Muscle layer of duodenum (tissue), 2 donors: ENCODE measurements at regions not wholly inside any gene's neighbourhood (a gene's known extent, or its start where the extent isn't known, plus 50 kb on each side); places are given as distances from the start of the nearest gene placed in this dataset.

Experiments
- H3K27ac ChIP-seq: one replicate; pipeline ENCODE4 v1.7.0; 2013; ENCODE audit warnings: mild to moderate bottlenecking, low read length
- H3K27me3 ChIP-seq: one replicate; pipeline ENCODE4 v1.7.0; 2013; ENCODE audit warnings: low read depth, mild to moderate bottlenecking, control low read depth, low read length
- H3K36me3 ChIP-seq, 2 donors: one replicate each; pipeline ENCODE4 v1.7.0; 2013; ENCODE audit warnings: low read length in 2 of 2, control low read depth in 1 of 2, mild to moderate bottlenecking in 1 of 2; ENCODE audit not compliant: insufficient read depth in 2 of 2, control insufficient read depth in 1 of 2
- H3K4me1 ChIP-seq, 2 donors: one replicate each; pipeline ENCODE4 v1.7.0; 2013; ENCODE audit warnings: low read length in 2 of 2, mild to moderate bottlenecking in 2 of 2, control low read depth in 1 of 2, moderate library complexity in 1 of 2; ENCODE audit not compliant: insufficient read depth in 2 of 2, control insufficient read depth in 1 of 2
- H3K4me3 ChIP-seq, 2 donors: one replicate each; pipeline ENCODE4 v1.7.0; 2013; ENCODE audit warnings: low read length in 2 of 2, low read depth in 1 of 2, mild to moderate bottlenecking in 1 of 2
- H3K9me3 ChIP-seq, 2 donors: one replicate each; pipeline ENCODE4 v1.7.0; 2013; ENCODE audit warnings: low read length in 2 of 2, control low read depth in 1 of 2, mild to moderate bottlenecking in 1 of 2; ENCODE audit not compliant: control insufficient read depth in 1 of 2
- donor health status: healthy.

DNA sequence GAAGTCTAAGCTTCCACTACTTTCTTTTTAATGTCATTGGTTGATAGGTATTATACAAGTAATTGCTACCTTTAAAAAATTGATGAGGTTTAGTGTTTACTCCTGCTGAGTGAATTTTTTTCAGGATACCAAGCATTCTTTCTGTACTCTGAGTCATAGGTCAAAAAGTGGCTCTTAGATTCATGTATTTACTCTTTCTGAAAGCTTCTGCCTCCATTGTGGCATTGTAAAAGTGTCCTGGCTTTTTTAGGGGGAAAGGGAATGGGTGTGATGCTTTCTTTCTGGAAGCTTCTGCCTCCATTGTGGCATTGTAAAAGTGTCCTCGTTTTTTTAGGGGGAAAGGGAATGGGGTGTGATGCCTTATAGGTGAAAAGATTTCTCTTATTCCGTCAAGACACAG lies 286.5 kb downstream of the LPIN1 start:
- no peak overlapping the region for H3K27ac ChIP-seq
- no peaks in the 10 kb centered on the region for H3K36me3 ChIP-seq
- H3K4me1 ChIP-seq: peaks cover 0 to 3% of the 10 kb centered on the region in 2 donors
- H3K4me3 ChIP-seq: no peak overlapping the region
- H3K9me3 ChIP-seq: no peaks in the 10 kb centered on the region
- no peaks in the 10 kb centered on the region for H3K27me3 ChIP-seq

DNA sequence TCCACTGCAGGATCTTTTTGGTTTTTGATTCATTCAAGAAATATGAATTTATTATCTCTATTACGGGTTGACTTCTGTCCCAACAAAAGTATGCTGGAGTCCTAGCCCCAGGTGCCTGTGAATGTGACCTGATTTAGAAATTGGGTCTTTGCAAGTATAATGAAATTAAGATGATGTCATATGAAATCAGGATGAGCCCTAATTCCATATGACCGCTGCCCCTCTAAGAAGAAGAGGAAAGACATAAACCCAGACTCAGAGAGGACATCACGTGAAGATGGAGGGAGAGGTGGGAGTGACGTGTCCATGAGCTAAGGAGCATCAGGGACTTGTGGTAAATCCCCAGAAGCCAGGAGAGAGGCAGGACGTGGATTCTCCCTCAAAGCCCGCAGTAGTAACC lies 287.1 kb downstream of the LPIN1 start:
- Histone ChIP-seq H3K4me1 (peaks cover 0 to 3% of the 10 kb centered on the region in 2 donors), H3K27me3 (no peaks in the 10 kb centered on the region), H3K9me3 (no peaks in the 10 kb centered on the region), H3K4me3 (no peak overlapping the region), H3K27ac (no peak overlapping the region), H3K36me3 (no peaks in the 10 kb centered on the region)

DNA sequence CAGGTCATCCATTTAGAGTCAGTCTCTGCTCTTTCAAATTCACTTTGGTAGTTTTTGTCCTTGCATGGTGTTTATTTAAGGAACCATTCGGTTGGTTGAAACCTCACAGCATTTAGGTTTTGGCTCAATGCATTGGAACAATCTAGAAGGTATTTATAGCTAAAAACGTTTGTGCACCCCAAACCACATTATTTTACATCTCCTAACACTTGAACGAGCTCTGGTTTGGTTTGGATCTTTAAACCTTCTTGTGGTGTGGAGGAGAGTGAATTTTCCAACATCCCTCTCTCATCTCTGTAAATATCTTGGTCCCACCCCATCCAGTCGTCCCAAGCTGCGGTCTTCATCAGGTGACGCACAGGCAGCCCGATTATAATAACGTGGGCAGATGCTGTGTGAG lies 287.9 kb downstream of the LPIN1 start:
- no peaks in the 10 kb centered on the region for H3K36me3 ChIP-seq
- H3K4me3 ChIP-seq: no peak overlapping the region
- H3K4me1 ChIP-seq: no peaks in the 10 kb centered on the region
- H3K27me3 ChIP-seq: no peaks in the 10 kb centered on the region
- H3K9me3 ChIP-seq: no peaks in the 10 kb centered on the region
- no peak overlapping the region for H3K27ac ChIP-seq

DNA sequence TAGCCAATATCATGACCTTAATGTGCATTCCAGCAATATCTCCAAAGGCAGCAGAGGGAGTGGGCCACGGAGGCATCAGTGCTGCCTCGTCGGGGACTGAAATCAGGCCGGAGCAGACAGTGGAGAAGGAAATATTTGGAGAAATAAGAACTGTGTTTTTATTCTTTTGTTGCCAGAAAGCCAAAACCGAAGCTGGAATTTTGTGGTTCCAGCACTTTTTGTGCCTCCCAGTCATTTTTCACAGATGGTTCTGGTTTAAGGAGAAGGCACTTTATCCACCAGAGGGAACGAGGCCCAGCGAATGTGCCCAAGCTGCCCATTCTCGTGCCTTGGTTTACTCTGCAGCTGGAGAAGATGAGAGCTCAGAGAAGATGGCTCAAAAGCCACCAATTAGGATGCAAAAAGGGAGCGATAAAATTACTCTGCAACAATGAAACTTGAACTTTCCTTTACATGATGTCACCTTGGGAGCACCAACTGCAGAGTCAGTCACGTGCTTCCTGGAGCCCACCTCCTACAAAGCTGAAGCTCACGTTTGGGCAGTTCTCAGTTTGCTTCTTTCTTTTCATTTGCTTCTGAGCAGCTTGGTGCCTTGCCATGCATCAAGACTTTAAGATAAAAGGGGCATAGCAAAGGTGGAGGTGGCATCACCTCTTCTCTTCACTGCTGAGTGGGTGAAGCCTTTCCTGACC lies 288.7 kb downstream of the LPIN1 start:
- Histone ChIP-seq H3K4me3 (no peak overlapping the region), H3K27ac (no peak overlapping the region), H3K9me3 (no peaks in the 10 kb centered on the region), H3K27me3 (no peaks in the 10 kb centered on the region), H3K36me3 (no peaks in the 10 kb centered on the region), H3K4me1 (no peaks in the 10 kb centered on the region)

DNA sequence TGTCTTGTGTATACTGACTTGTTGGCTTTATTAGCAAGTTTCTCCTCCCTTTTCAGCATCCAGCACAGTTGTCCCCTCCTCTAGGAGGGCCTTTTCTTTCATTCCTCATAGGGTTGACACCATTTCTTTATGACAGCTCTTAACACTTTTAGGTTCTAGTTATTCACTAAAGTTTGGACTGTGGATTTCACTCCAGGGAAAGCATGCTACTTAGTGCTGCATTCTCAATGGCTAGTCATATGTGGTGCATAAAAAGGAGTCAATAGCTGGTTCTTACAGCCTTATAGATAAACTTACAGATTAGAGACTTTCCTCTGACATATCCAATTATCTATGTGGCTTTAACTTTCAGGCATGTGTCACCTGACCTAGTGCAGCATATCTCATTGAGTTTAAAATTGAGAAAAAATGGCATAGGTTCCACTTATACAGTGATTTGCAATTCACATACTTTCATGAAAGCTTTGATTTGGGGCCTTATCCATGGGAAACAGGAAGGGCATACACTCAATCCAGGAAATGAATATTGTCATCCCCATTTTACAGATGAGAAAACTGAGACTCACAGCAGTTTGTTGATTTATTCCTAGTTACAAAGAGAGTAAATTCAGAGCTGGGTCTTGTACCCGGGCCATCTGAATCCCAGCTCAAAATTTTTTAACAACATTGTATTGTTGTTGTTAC lies 289.7 kb downstream of the LPIN1 start:
- Histone ChIP-seq H3K9me3 (no peaks in the 10 kb centered on the region), H3K4me3 (no peak overlapping the region), H3K27me3 (no peaks in the 10 kb centered on the region), H3K27ac (no peak overlapping the region), H3K36me3 (no peaks in the 10 kb centered on the region), H3K4me1 (no peaks in the 10 kb centered on the region)

DNA sequence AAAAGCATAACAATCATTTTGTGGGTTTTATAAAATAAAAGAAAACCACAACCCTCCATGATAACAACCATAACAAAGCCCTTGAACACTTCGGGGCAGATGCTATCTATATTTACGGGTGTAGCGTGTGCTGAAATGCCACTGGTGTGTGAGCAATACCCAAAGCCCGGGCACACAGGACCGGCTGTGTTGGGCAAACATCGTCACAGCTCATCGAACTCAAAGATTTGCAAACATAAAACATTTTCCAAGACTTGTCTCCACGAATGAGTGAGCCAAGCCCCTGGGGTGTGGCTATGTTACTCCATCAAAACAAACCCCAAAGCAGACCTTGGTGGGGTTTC lies 290.2 kb downstream of the LPIN1 start:
- H3K27ac ChIP-seq: no peak overlapping the region
- H3K4me3 ChIP-seq: no peak overlapping the region
- H3K36me3 ChIP-seq: no peaks in the 10 kb centered on the region
- H3K9me3 ChIP-seq: no peaks in the 10 kb centered on the region
- H3K4me1 ChIP-seq: no peaks in the 10 kb centered on the region
- no peaks in the 10 kb centered on the region for H3K27me3 ChIP-seq

DNA sequence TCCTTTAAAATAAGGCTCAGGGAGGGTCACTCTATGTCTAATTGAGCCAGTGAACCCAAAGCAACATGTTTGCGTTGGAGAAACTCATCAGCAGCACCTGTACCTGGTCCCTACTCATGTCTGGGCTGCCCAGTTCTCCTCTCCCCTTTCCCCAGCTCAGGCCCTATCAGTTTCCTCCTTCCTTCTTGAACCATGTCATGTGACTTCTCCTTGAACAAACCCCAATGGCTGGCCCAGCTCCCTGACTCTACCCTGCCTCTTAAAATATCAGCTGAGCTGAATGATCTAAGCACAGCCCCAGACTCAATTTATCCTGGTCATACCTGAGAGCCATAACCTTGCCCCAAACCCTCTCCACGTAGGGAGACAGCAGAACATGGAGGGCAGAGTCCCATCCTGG lies 290.9 kb downstream of the LPIN1 start:
- no peaks in the 10 kb centered on the region for H3K4me1 ChIP-seq
- H3K27me3 ChIP-seq: no peaks in the 10 kb centered on the region
- H3K4me3 ChIP-seq: no peak overlapping the region
- H3K9me3 ChIP-seq: no peaks in the 10 kb centered on the region
- H3K36me3 ChIP-seq: no peaks in the 10 kb centered on the region
- no peak overlapping the region for H3K27ac ChIP-seq

DNA sequence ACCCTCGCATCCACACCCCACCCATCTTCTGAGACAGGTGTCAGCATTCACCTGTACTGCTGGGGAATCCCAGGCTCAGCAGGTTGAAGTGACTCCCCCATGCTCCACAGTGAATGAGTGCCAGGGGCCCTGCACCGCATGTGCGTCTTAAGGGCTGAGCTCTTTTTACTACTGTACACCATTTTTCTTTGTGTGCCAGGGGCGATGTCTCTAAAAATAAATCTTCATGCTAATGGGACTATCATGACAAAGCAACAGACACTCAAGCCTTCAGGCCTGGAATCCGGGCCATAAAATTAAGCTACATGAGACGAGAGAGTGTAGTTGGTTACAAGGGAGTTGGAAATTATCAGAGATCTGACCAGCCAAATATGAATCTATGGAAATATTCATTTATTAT lies 294.8 kb downstream of the LPIN1 start:
- no peak overlapping the region for H3K4me3 ChIP-seq
- no peaks in the 10 kb centered on the region for H3K9me3 ChIP-seq
- H3K4me1 ChIP-seq: no peaks in the 10 kb centered on the region
- H3K27ac ChIP-seq: no peak overlapping the region
- no peaks in the 10 kb centered on the region for H3K27me3 ChIP-seq
- no peaks in the 10 kb centered on the region for H3K36me3 ChIP-seq

DNA sequence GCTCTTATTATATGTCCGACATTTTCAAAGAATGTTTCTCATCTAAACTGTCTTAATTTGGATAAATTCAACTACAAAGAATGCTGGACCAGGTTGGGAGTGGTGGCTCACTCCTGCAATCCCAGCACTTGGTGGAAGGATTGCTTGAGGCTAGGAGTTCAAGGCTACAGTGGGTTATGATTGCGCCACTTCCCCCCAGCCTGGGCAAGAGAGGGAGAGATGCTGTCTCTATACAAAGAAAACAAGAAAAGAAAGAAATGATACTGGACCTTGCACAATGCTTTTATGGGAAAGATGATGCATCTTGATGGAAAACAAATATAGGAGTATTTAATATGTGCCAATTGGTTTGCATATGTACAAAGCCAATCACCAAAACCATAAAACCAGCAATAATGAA lies 296.7 kb downstream of the LPIN1 start:
- no peaks in the 10 kb centered on the region for H3K36me3 ChIP-seq
- H3K4me1 ChIP-seq: no peaks in the 10 kb centered on the region
- H3K4me3 ChIP-seq: no peak overlapping the region
- H3K27ac ChIP-seq: no peak overlapping the region
- no peaks in the 10 kb centered on the region for H3K9me3 ChIP-seq
- H3K27me3 ChIP-seq: no peaks in the 10 kb centered on the region

DNA sequence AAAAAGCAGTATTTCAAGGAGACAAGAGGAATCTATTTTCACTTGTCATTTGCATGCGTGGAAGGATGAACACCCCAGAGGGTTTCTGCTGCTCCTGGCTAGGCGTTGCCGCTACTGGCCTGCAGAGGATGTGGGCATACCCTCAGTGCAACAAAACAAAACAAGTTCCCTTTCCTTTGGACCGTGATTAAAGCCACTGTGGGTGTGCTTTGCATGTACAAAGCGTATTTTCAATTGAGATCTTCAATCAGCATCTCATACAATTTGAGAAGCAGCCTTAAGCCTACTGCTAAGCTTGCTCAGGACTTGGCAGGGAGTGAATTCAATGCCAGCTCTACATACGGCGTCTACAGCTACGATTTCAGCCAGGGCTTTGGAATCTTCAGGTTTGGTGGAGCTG lies 298.4 kb downstream of the LPIN1 start:
- H3K4me3 ChIP-seq: no peak overlapping the region
- no peaks in the 10 kb centered on the region for H3K9me3 ChIP-seq
- H3K4me1 ChIP-seq: no peaks in the 10 kb centered on the region
- no peak overlapping the region for H3K27ac ChIP-seq
- no peaks in the 10 kb centered on the region for H3K27me3 ChIP-seq
- H3K36me3 ChIP-seq: no peaks in the 10 kb centered on the region

DNA sequence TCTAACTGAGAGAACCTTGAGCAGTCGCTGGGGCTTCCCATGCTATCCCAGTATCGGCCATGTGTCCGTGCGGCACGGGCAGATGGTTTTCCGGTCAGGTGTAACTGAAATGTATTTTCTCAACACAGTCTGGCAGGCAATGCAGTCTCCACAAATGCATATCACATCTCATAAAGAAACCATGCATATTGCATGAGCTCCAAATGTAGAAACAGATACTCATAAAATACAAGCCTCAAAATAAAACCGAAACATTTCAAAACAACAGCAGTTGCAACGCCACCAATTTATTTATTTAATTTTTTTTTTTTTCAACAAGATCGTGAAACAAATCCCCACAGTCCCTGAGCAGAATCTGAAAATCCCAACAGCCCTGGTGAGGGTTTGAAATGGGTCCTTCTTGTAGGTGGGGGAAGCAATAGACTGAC lies 299.4 kb downstream of the LPIN1 start:
- H3K27me3 ChIP-seq: no peaks in the 10 kb centered on the region

DNA sequence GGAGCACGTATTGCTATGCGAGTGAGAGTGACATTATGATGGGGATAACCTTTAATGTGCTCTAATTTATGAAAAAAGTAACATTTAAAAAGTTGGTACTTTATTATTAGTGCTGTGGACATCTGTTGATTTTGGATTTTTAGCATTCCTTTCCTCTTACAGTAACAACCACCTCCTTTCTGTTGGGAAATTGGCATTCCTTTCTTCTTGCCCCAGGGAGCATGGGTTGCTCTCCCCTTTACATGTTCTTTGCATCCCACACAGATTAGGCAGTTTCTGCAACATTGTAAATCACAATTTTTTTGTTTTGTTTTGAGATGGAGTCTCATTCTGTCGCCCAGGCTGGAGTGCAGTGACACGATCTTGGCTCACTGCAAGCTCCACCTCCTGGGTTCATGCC lies 300.2 kb downstream of the LPIN1 start:
- no peaks in the 10 kb centered on the region for H3K4me1 ChIP-seq

More for the DNA sequence above, 299.4 kb downstream of the LPIN1 start:
- H3K27ac ChIP-seq: no peak overlapping the region
- H3K9me3 ChIP-seq: no peaks in the 10 kb centered on the region
- H3K4me1 ChIP-seq: no peaks in the 10 kb centered on the region
- no peak overlapping the region for H3K4me3 ChIP-seq
- no peaks in the 10 kb centered on the region for H3K36me3 ChIP-seq

More for the DNA sequence above, 300.2 kb downstream of the LPIN1 start:
- H3K9me3 ChIP-seq: no peaks in the 10 kb centered on the region
- no peak overlapping the region for H3K4me3 ChIP-seq
- H3K36me3 ChIP-seq: no peaks in the 10 kb centered on the region
- no peaks in the 10 kb centered on the region for H3K27me3 ChIP-seq
- no peak overlapping the region for H3K27ac ChIP-seq
